Stimulated activated memory B cell treated with anti-CD40 and anti-IgM and Interleukin-4, amounts not matched to agents 10 μg/mL and 1 μg/mL and 100 μg/mL, for 72 hours (primary cell): ENCODE measurements at regions not wholly inside any gene's neighbourhood (a gene's known extent, or its start where the extent isn't known, plus 50 kb on each side); places are given as distances from the start of the nearest gene placed in this dataset.
"Not testable (repeated sequence)": the region's sequence is repeated elsewhere in the genome, so short reads cannot be mapped to it uniquely, and the experiment has no call there.

Source experiments
- ATAC-seq: fragments of 150-1000 bp; cut with Tn5 transposase; 2 replicates; pipeline ENCODE4 v1.10.0; 2021
- H3K27ac Mint-ChIP-seq: one replicate; pipeline ENCODE4 v1.8.0; 2022; ENCODE audit warnings: mild to moderate bottlenecking, mixed read lengths
- H3K27me3 Mint-ChIP-seq: one replicate; pipeline ENCODE4 v1.8.0; 2022; ENCODE audit warnings: mixed read lengths
- H3K36me3 Mint-ChIP-seq: one replicate; pipeline ENCODE4 v1.8.0; 2022; ENCODE audit warnings: mixed read lengths
- H3K4me1 Mint-ChIP-seq: one replicate; pipeline ENCODE4 v1.8.0; 2022; ENCODE audit warnings: mixed read lengths
- H3K4me3 Mint-ChIP-seq: one replicate; pipeline ENCODE4 v1.8.0; 2022; ENCODE audit warnings: mild to moderate bottlenecking, moderate library complexity, mixed read lengths
- H3K9me3 Mint-ChIP-seq: one replicate; pipeline ENCODE4 v1.8.0; 2022; ENCODE audit warnings: mixed read lengths

- Mint-ChIP-seq H3K27me3 (peaks cover 12% of the 10 kb centered on the region), H3K27ac (no peak overlapping the region), H3K4me3 (no peak overlapping the region), H3K36me3 (no peaks in the 10 kb centered on the region), H3K4me1 (peaks cover 4% of the 10 kb centered on the region), H3K9me3 (no peaks in the 10 kb centered on the region)
- no peak for ATAC-seq
Observed at GRCh38 chr2:195307751-195308150, 349.3 kb upstream of the SLC39A10 start.

- no peak for ATAC-seq
- peaks cover 7% of the 10 kb centered on the region for H3K27me3 Mint-ChIP-seq
- no peak overlapping the region for H3K4me3 Mint-ChIP-seq
Observed at GRCh38 chr2:195304310-195304709, 352.7 kb upstream of the SLC39A10 start.

GRCh38 chr2:195300631-195301030, 356.4 kb upstream of the SLC39A10 start:
- no peaks in the 10 kb centered on the region for H3K36me3 Mint-ChIP-seq
- no peak overlapping the region for H3K27ac Mint-ChIP-seq
- H3K4me3 Mint-ChIP-seq: no peak overlapping the region
- H3K9me3 Mint-ChIP-seq: no peaks in the 10 kb centered on the region
- ATAC-seq: no peak
- peaks cover 4% of the 10 kb centered on the region for H3K4me1 Mint-ChIP-seq
- no peaks in the 10 kb centered on the region for H3K27me3 Mint-ChIP-seq

More at GRCh38 chr2:195304310-195304709, 352.7 kb upstream of the SLC39A10 start:
- no peaks in the 10 kb centered on the region for H3K9me3 Mint-ChIP-seq
- peaks cover 4% of the 10 kb centered on the region for H3K4me1 Mint-ChIP-seq
- no peak overlapping the region for H3K27ac Mint-ChIP-seq
- no peaks in the 10 kb centered on the region for H3K36me3 Mint-ChIP-seq

- ATAC-seq: no peak
- Mint-ChIP-seq H3K4me1 (peaks cover 4% of the 10 kb centered on the region), H3K4me3 (no peak overlapping the region), H3K9me3 (no peaks in the 10 kb centered on the region), H3K27me3 (no peaks in the 10 kb centered on the region), H3K27ac (no peak overlapping the region), H3K36me3 (no peaks in the 10 kb centered on the region)
Observed at GRCh38 chr2:195299600-195299999, 357.4 kb upstream of the SLC39A10 start.

- Mint-ChIP-seq H3K4me1 (no peaks in the 10 kb centered on the region), H3K36me3 (no peaks in the 10 kb centered on the region), H3K9me3 (no peaks in the 10 kb centered on the region), H3K27ac (no peak overlapping the region), H3K4me3 (no peak overlapping the region), H3K27me3 (no peaks in the 10 kb centered on the region)
- no peak for ATAC-seq
Observed at GRCh38 chr2:195296490-195296889, 360.5 kb upstream of the SLC39A10 start.

GRCh38 chr2:195289081-195289480, 367.9 kb upstream of the SLC39A10 start:
- no peaks in the 10 kb centered on the region for H3K9me3 Mint-ChIP-seq
- no peaks in the 10 kb centered on the region for H3K4me1 Mint-ChIP-seq
- no peaks in the 10 kb centered on the region for H3K36me3 Mint-ChIP-seq
- no peak overlapping the region for H3K27ac Mint-ChIP-seq
- peaks cover 9% of the 10 kb centered on the region for H3K27me3 Mint-ChIP-seq
- ATAC-seq: no peak
- H3K4me3 Mint-ChIP-seq: no peak overlapping the region

GRCh38 chr2:195279840-195280427, 377.1 kb upstream of the SLC39A10 start:
- Mint-ChIP-seq H3K4me1 (no peaks in the 10 kb centered on the region), H3K9me3 (no peaks in the 10 kb centered on the region), H3K4me3 (no peak overlapping the region), H3K36me3 (no peaks in the 10 kb centered on the region), H3K27ac (no peak overlapping the region), H3K27me3 (no peaks in the 10 kb centered on the region)
- no peak for ATAC-seq

GRCh38 chr2:195270466-195271039, 386.5 kb upstream of the SLC39A10 start:
- no peaks in the 10 kb centered on the region for H3K36me3 Mint-ChIP-seq
- peaks cover 17% of the 10 kb centered on the region for H3K27me3 Mint-ChIP-seq
- H3K4me3 Mint-ChIP-seq: no peak overlapping the region
- no peak overlapping the region for H3K27ac Mint-ChIP-seq
- no peaks in the 10 kb centered on the region for H3K9me3 Mint-ChIP-seq
- no peak for ATAC-seq
- no peaks in the 10 kb centered on the region for H3K4me1 Mint-ChIP-seq

- no peaks in the 10 kb centered on the region for H3K36me3 Mint-ChIP-seq
- H3K27me3 Mint-ChIP-seq: peaks cover 17% of the 10 kb centered on the region
- H3K4me3 Mint-ChIP-seq: no peak overlapping the region
- no peaks in the 10 kb centered on the region for H3K9me3 Mint-ChIP-seq
- H3K27ac Mint-ChIP-seq: no peak overlapping the region
- H3K4me1 Mint-ChIP-seq: no peaks in the 10 kb centered on the region
- no peak for ATAC-seq
Observed at GRCh38 chr2:195269220-195269619, 387.8 kb upstream of the SLC39A10 start.

GRCh38 chr2:195257979-195258378, 399.0 kb upstream of the SLC39A10 start:
- no peaks in the 10 kb centered on the region for H3K36me3 Mint-ChIP-seq
- H3K4me1 Mint-ChIP-seq: no peaks in the 10 kb centered on the region
- H3K27me3 Mint-ChIP-seq: no peaks in the 10 kb centered on the region
- ATAC-seq: no peak
- H3K27ac Mint-ChIP-seq: no peak overlapping the region
- H3K4me3 Mint-ChIP-seq: no peak overlapping the region
- H3K9me3 Mint-ChIP-seq: peaks cover 3% of the 10 kb centered on the region

GRCh38 chr2:195252018-195252417, 405.0 kb upstream of the SLC39A10 start:
- H3K27me3 Mint-ChIP-seq: no peaks in the 10 kb centered on the region
- peaks cover 6% of the 10 kb centered on the region for H3K9me3 Mint-ChIP-seq
- no peak overlapping the region for H3K4me3 Mint-ChIP-seq
- H3K4me1 Mint-ChIP-seq: no peaks in the 10 kb centered on the region
- ATAC-seq: no peak
- H3K36me3 Mint-ChIP-seq: no peaks in the 10 kb centered on the region
- H3K27ac Mint-ChIP-seq: no peak overlapping the region

GRCh38 chr2:195251214-195251613, 405.8 kb upstream of the SLC39A10 start:
- peaks cover 7% of the 10 kb centered on the region for H3K9me3 Mint-ChIP-seq
- H3K4me3 Mint-ChIP-seq: no peak overlapping the region
- no peaks in the 10 kb centered on the region for H3K36me3 Mint-ChIP-seq
- H3K4me1 Mint-ChIP-seq: no peaks in the 10 kb centered on the region
- ATAC-seq: no peak
- H3K27ac Mint-ChIP-seq: no peak overlapping the region
- H3K27me3 Mint-ChIP-seq: no peaks in the 10 kb centered on the region

- no peak for ATAC-seq
- Mint-ChIP-seq H3K36me3 (no peaks in the 10 kb centered on the region), H3K9me3 (peaks cover 6% of the 10 kb centered on the region), H3K4me3 (no peak overlapping the region), H3K27me3 (no peaks in the 10 kb centered on the region), H3K27ac (no peak overlapping the region), H3K4me1 (no peaks in the 10 kb centered on the region)
Observed at GRCh38 chr2:195238826-195239225, 418.2 kb upstream of the SLC39A10 start.

GRCh38 chr2:195238379-195238778, 418.6 kb upstream of the SLC39A10 start:
- Mint-ChIP-seq H3K27me3 (no peaks in the 10 kb centered on the region), H3K36me3 (no peaks in the 10 kb centered on the region), H3K4me3 (no peak overlapping the region), H3K9me3 (peaks cover 6% of the 10 kb centered on the region), H3K4me1 (no peaks in the 10 kb centered on the region), H3K27ac (no peak overlapping the region)
- no peak for ATAC-seq

GRCh38 chr2:195228547-195228946, 428.5 kb upstream of the SLC39A10 start:
- not testable (repeated sequence) for H3K4me3 Mint-ChIP-seq, H3K36me3 Mint-ChIP-seq

GRCh38 chr2:195214072-195214471, 443.0 kb upstream of the SLC39A10 start:
- Mint-ChIP-seq H3K27me3 (no peaks in the 10 kb centered on the region), H3K4me3 (no peak overlapping the region), H3K4me1 (no peaks in the 10 kb centered on the region), H3K27ac (no peak overlapping the region), H3K36me3 (no peaks in the 10 kb centered on the region), H3K9me3 (no peaks in the 10 kb centered on the region)
- no peak for ATAC-seq

More at GRCh38 chr2:195228547-195228946, 428.5 kb upstream of the SLC39A10 start:
- not testable (repeated sequence) for ATAC-seq, H3K27ac Mint-ChIP-seq, H3K27me3 Mint-ChIP-seq, H3K4me1 Mint-ChIP-seq
- peaks cover 12% of the 10 kb centered on the region for H3K9me3 Mint-ChIP-seq
